Ishikawa (cell line): ENCODE measurements at regions not wholly inside any gene's neighbourhood (a gene's known extent, or its start where the extent isn't known, plus 50 kb on each side); places are given as distances from the start of the nearest gene placed in this dataset.

Experiments used
- CEBPB ChIP-seq: IDR thresholded peaks from 2 replicates; pipeline ENCODE4 v1.6.1; 2012
- CREB1 ChIP-seq: IDR thresholded peaks from 2 replicates; pipeline ENCODE4 v1.6.1; 2012; ENCODE audit warnings: low read depth
- EP300 ChIP-seq: IDR thresholded peaks from 2 replicates; pipeline ENCODE4 v1.6.1; 2012; ENCODE audit warnings: borderline replicate concordance
- FOXM1 ChIP-seq: IDR thresholded peaks from 2 replicates; pipeline ENCODE4 v1.6.1; 2012; ENCODE audit warnings: low read depth, borderline replicate concordance
- TCF12 ChIP-seq: IDR thresholded peaks from 2 replicates; pipeline ENCODE4 v1.6.1; 2012; ENCODE audit warnings: low read depth
- TF ChIP-seq, protein P1 (sequence below): IDR thresholded peaks from 2 replicates; pipeline ENCODE4 v1.6.1; 2012; ENCODE audit warnings: low read depth, mild to moderate bottlenecking

DNA sequence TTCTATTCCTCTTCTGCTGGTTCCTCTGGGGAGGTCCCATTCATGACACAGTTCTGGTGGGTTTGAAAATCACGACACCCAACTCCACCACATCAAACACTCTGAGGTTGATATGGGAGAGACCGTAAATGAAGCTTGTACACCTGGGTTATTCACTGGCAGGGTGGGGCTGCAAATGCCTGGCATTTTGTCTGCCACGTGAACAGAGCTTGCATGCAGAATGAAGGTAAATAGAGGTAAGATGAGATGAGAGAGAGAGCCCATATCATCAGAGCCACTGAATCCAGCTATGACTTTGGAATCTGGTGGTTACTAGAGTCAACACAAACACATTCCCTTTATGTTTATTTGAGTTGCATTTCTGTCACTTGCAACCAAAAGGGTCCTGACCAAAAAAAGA lies 97.4 kb downstream of the BANF2 start:
- TF ChIP-seq CEBPB (no peak), FOXM1 (no peak), EP300 (no peak), CREB1 (no peak), TCF12 (no peak)
- TF ChIP-seq, protein P1, sequence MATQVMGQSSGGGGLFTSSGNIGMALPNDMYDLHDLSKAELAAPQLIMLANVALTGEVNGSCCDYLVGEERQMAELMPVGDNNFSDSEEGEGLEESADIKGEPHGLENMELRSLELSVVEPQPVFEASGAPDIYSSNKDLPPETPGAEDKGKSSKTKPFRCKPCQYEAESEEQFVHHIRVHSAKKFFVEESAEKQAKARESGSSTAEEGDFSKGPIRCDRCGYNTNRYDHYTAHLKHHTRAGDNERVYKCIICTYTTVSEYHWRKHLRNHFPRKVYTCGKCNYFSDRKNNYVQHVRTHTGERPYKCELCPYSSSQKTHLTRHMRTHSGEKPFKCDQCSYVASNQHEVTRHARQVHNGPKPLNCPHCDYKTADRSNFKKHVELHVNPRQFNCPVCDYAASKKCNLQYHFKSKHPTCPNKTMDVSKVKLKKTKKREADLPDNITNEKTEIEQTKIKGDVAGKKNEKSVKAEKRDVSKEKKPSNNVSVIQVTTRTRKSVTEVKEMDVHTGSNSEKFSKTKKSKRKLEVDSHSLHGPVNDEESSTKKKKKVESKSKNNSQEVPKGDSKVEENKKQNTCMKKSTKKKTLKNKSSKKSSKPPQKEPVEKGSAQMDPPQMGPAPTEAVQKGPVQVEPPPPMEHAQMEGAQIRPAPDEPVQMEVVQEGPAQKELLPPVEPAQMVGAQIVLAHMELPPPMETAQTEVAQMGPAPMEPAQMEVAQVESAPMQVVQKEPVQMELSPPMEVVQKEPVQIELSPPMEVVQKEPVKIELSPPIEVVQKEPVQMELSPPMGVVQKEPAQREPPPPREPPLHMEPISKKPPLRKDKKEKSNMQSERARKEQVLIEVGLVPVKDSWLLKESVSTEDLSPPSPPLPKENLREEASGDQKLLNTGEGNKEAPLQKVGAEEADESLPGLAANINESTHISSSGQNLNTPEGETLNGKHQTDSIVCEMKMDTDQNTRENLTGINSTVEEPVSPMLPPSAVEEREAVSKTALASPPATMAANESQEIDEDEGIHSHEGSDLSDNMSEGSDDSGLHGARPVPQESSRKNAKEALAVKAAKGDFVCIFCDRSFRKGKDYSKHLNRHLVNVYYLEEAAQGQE, result no peak
